Memory B cell (primary cell): ENCODE measurements at regions not wholly inside any gene's neighbourhood (a gene's known extent, or its start where the extent isn't known, plus 50 kb on each side); places are given as distances from the start of the nearest gene placed in this dataset.

Experiments
- ATAC-seq: fragments of 150-1000 bp; cut with Tn5 transposase; 2 replicates; pipeline ENCODE4 v1.10.0; 2021; ENCODE audit warnings: low read depth, mild to moderate bottlenecking, moderate library complexity
- DNase-seq, 2 donors: peaks; one replicate each; pipeline ENCODE4 v3.0.0; 2022; ENCODE audit warnings: low spot score in 2 of 2
- H3K27ac Mint-ChIP-seq: one replicate; pipeline ENCODE4 v1.8.0; 2022; ENCODE audit warnings: mild to moderate bottlenecking, moderate library complexity, mixed read lengths
- H3K27me3 Mint-ChIP-seq: one replicate; pipeline ENCODE4 v1.8.0; 2022; ENCODE audit warnings: mixed read lengths
- H3K36me3 Mint-ChIP-seq: one replicate; pipeline ENCODE4 v1.8.0; 2022; ENCODE audit warnings: mild to moderate bottlenecking, mixed read lengths
- H3K4me1 Mint-ChIP-seq: one replicate; pipeline ENCODE4 v1.8.0; 2022; ENCODE audit warnings: mixed read lengths
- H3K4me3 Mint-ChIP-seq: one replicate; pipeline ENCODE4 v1.8.0; 2022; ENCODE audit warnings: mild to moderate bottlenecking, moderate library complexity, mixed read lengths
- H3K9me3 Mint-ChIP-seq: one replicate; pipeline ENCODE4 v1.8.0; 2022; ENCODE audit warnings: mixed read lengths

DNA sequence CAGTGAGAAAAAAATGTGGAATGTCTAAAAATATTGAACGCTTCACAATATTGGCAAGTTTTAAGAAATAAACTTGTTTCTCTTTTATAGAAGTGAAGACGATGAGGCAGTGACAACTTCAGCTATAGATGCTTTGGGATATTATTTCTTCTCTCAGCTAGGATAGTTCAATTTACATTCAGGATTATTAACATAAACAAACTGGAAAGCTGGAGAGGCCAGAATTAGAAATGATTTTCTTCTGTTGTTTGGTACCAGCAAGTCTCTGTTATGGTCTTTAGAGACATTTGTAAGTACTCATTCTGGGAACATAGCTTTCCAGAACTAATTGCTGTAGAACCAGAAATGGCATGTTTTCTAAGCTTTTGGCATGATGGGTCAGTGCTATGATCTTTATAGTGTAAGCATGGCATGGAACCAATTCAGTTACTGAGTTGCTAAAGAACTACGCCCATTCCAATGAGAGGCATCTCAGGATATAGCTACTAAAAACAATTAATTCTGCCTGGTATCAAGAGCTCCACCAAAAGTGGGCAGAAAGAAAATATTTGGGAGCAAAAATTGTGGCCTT is 599.5 kb upstream of the B3GALT2 start:
- ATAC-seq (no peak), DNase-seq (no peak)
- H3K27me3 Mint-ChIP-seq: no peaks in the 10 kb centered on the region
- no peak overlapping the region for H3K4me3 Mint-ChIP-seq
- no peaks in the 10 kb centered on the region for H3K9me3 Mint-ChIP-seq
- no peaks in the 10 kb centered on the region for H3K36me3 Mint-ChIP-seq
- no peak overlapping the region for H3K27ac Mint-ChIP-seq
- H3K4me1 Mint-ChIP-seq: no peaks in the 10 kb centered on the region

DNA sequence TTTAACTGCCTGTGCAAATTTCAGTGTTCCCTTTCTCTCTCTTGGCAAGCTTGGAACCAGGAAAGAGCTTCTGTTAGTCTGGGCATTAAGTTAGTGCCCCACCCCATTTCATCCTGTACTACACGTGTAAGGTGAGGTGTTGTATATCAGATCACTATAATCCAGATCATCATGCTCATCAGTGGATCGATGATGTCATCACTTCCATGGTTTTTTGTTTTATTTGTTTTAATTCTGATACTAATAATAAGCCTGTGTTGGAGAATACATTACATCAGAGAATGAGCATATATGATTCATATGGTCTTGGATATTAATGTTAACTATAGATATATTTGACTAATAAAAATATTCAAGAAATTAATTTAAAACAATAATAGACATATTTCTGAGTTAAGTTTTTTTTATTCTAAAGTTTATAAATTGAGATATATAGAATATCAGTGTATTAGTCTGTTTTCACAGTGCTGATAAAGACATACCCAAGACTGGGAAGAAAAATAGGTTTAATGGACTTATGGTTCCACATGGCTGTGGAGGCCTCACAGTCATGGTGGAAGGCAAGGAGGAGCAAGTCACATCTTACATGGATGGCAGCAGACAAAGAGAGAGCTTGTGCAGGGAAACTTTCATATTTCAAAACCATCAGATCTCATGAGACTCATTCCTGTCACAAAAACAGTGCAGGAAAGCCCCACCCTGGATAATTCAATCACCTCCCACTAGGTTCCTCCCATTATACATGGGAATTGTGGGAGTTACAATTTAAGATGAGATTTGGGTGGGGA is 588.3 kb upstream of the B3GALT2 start:
- H3K4me3 Mint-ChIP-seq: no peak overlapping the region
- H3K9me3 Mint-ChIP-seq: peaks cover 2% of the 10 kb centered on the region
- no peak for ATAC-seq
- no peak for DNase-seq
- H3K27me3 Mint-ChIP-seq: peaks cover 6% of the 10 kb centered on the region
- H3K4me1 Mint-ChIP-seq: no peaks in the 10 kb centered on the region
- H3K36me3 Mint-ChIP-seq: no peaks in the 10 kb centered on the region
- H3K27ac Mint-ChIP-seq: no peak overlapping the region

DNA sequence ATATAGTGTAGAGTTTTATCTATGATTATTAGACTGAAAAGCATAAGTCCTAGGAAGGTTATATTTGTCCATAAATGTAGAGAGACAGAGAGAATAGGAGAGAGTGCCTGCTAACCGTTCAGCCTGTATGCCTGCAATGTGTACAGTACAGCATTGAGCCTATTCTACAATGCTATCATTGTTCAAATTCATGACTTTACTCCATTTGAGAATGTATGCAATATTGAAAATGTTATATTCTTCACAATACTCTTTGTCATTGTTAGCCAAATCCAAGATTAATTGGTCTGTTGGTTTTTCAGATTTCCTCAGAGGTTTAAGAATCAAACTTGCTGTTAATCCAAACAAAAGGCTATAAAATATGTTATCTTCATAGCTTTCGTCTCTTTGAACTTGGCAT is 585.2 kb upstream of the B3GALT2 start:
- ATAC-seq (no peak), DNase-seq (no peak)
- peaks cover 2% of the 10 kb centered on the region for H3K9me3 Mint-ChIP-seq
- H3K27ac Mint-ChIP-seq: no peak overlapping the region
- H3K4me3 Mint-ChIP-seq: no peak overlapping the region
- H3K27me3 Mint-ChIP-seq: peaks cover 6% of the 10 kb centered on the region
- no peaks in the 10 kb centered on the region for H3K4me1 Mint-ChIP-seq
- H3K36me3 Mint-ChIP-seq: no peaks in the 10 kb centered on the region

DNA sequence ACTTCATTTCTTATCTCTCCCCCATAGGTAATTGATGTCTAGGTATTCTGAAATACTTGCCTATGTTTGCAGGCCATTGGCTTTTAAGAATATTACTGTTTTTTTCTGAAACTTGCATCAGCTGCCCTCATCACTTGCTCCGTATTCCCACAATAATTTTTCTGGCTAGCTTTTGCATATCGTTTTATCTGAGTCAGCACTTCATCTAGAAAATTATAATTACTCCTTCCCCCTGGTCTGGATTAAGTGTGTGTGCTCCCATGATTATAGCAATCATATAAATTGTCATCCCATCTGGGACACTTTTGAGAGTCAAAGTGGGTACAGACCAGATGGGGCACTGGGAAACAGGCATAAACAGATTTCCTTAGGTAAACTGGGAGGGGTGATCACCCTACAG is 583.2 kb upstream of the B3GALT2 start:
- DNase-seq: no peak
- no peak for ATAC-seq

DNA sequence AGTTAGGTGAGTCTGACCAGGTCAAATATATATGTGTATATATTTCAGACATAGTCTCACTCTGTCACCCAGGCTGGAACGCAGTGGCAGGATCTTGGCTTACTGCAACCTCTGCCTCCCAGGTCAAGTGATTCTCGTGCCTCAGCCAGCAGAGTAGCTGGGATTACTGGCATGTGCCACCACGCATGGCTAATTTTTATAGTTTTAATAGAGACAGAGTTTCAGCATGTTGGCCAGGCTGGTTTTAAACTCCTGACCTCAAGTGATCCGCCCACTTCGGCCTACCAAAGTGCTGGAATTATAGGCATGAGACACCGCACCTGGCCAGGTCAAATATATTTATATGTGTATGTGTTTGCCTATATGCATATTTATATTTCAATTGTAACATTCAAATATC is 581.5 kb upstream of the B3GALT2 start:
- peaks cover 4% of the 10 kb centered on the region for H3K27me3 Mint-ChIP-seq
- no peak overlapping the region for H3K27ac Mint-ChIP-seq
- no peaks in the 10 kb centered on the region for H3K9me3 Mint-ChIP-seq

More for the DNA sequence above, 583.2 kb upstream of the B3GALT2 start:
- H3K36me3 Mint-ChIP-seq: no peaks in the 10 kb centered on the region
- H3K4me3 Mint-ChIP-seq: no peak overlapping the region
- H3K27me3 Mint-ChIP-seq: peaks cover 4% of the 10 kb centered on the region
- no peaks in the 10 kb centered on the region for H3K9me3 Mint-ChIP-seq
- no peaks in the 10 kb centered on the region for H3K4me1 Mint-ChIP-seq
- H3K27ac Mint-ChIP-seq: no peak overlapping the region

DNA sequence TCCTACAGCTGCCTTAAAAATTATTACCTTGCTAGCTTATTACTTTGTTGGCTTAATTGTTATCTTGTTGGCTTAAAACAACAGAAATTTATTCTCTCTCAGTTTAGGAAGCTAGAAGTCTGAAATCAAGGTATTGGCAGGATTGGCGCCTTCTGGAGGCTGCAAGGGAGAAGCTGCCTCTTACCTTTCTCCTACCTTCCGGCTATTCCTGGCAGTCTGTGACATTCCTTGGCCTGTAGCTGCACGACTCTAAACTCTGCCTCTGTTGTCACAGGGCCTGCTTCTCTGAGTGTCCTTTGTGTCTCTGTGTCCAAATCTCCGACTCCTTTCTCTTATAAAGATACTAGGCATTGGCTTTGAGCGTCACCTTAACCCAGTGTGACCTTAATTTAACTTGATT is 579.9 kb upstream of the B3GALT2 start:
- Mint-ChIP-seq H3K27me3 (peaks cover 4% of the 10 kb centered on the region), H3K36me3 (no peaks in the 10 kb centered on the region), H3K27ac (no peak overlapping the region), H3K4me3 (no peak overlapping the region), H3K4me1 (no peaks in the 10 kb centered on the region), H3K9me3 (no peaks in the 10 kb centered on the region)
- DNase-seq: no peak
- ATAC-seq: no peak

More for the DNA sequence above, 581.5 kb upstream of the B3GALT2 start:
- Mint-ChIP-seq H3K4me1 (no peaks in the 10 kb centered on the region), H3K4me3 (no peak overlapping the region), H3K36me3 (no peaks in the 10 kb centered on the region)
- ATAC-seq: no peak
- no peak for DNase-seq

DNA sequence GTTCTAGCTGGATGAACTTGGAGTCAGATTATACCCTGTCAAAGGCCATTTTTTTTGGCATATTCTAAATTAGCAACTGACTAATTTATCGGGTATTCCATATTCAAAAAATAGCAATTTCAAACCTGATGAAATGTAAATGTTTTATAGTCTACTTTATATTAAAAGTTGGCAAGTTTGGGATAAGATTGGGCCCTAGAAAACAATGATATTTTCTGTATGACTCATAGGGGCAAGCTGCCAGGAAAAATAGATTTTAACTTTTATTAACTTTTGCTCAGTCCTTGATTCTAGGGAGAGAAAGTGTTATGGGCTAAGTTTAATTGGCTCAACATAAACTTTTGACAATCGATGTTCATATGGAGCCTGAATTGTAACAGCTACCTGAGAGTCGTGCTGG is 576.9 kb upstream of the B3GALT2 start:
- Mint-ChIP-seq H3K27ac (no peak overlapping the region), H3K36me3 (no peaks in the 10 kb centered on the region), H3K4me1 (no peaks in the 10 kb centered on the region), H3K9me3 (no peaks in the 10 kb centered on the region), H3K27me3 (no peaks in the 10 kb centered on the region), H3K4me3 (no peak overlapping the region)
- no peak for ATAC-seq
- no peak for DNase-seq

DNA sequence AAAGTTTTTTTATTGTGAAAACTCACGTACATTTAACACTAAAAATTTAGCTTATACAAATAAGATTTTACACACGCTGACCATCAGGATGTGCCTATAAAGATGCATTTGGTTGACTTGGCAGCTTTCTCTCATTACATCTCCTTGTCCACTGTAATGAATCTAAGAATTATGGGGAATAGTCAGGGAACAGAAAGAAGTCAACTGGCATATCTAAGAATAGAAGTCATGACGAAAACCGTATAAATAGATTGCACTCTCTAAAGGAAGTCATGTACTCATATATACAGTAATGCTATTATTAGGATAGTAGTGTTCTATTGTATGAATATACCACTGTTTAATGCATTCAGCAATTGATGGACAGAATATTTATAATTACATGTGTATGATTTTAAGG is 575.8 kb upstream of the B3GALT2 start:
- ATAC-seq (no peak), DNase-seq (no peak)
- H3K36me3 Mint-ChIP-seq: no peaks in the 10 kb centered on the region
- no peaks in the 10 kb centered on the region for H3K4me1 Mint-ChIP-seq
- H3K9me3 Mint-ChIP-seq: no peaks in the 10 kb centered on the region
- no peak overlapping the region for H3K27ac Mint-ChIP-seq
- no peak overlapping the region for H3K4me3 Mint-ChIP-seq
- H3K27me3 Mint-ChIP-seq: no peaks in the 10 kb centered on the region

DNA sequence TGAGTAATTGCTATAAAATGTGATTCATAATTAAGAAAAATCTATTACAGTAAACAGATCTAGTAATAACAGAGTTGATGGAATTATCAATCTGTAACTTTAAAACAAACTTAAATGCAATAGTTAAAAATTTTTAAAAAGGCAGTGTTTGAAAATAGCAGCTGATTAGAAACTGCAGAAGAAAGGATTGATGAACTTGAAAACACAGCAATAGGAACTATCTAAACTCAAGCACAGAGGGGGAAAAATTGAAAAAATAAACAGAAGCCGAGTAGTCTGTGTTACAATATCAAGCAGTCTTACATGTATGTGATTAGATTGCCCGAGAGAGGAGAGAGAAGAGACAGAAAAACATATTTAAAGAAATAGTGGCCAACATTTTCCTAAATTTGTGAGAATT is 569.0 kb upstream of the B3GALT2 start:
- ATAC-seq (no peak), DNase-seq (no peak)
- Mint-ChIP-seq H3K4me3 (no peak overlapping the region), H3K36me3 (no peaks in the 10 kb centered on the region), H3K27me3 (no peaks in the 10 kb centered on the region), H3K27ac (no peak overlapping the region), H3K9me3 (no peaks in the 10 kb centered on the region), H3K4me1 (no peaks in the 10 kb centered on the region)

DNA sequence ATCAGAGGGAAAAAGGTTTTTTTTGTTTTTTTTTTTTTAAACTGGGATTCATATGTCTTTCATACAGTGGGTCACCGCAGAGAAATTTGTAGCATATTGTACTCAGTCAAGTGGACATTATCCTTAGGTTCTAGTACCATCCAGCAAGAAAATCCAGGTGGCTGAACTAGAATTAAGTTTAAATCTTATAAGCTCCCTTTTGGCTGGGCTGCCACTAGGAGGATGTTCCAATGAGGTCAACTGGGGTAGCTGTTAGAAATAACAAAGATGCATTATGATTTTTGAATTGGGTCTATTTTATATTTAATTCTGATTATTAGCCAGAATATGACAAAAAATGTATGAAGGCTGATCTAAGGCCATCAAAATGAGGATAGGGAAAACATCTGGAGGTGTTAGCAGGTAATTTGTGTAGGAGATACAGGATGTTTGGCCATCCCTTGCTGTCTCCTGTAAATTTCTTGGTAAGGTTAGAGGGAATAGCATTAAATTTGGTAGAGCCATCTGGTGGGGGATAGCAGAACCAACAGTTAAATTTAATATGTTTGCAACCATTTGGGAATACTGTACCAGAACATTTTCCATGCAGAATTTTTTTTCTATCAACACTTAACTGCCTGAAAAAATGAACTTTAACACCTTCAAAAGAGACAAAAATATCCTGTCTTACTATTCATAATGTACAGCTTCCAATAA is 568.5 kb upstream of the B3GALT2 start:
- no peak overlapping the region for H3K27ac Mint-ChIP-seq
- no peak for ATAC-seq
- H3K9me3 Mint-ChIP-seq: no peaks in the 10 kb centered on the region
- DNase-seq: no peak
- no peak overlapping the region for H3K4me3 Mint-ChIP-seq
- no peaks in the 10 kb centered on the region for H3K4me1 Mint-ChIP-seq
- no peaks in the 10 kb centered on the region for H3K36me3 Mint-ChIP-seq
- H3K27me3 Mint-ChIP-seq: no peaks in the 10 kb centered on the region

DNA sequence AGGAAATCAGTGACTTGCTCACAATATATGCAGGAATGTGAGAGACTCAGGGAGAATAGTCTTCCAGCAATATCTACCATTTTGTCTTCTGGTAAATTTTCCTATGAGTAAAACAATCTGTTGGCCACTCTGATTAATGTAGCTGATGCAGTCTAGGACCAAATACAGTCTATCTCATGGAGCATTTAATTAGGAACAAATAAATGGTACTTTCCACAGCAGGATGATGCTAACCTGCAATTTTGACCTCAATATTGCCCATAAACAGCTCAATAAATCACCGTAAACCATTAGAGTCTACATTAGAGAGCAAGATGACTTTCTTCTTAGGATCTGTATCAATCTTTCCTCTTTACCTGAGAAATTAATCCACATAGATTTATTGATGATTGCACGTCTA is 567.7 kb upstream of the B3GALT2 start:
- H3K4me1 Mint-ChIP-seq: no peaks in the 10 kb centered on the region
- peaks cover 2% of the 10 kb centered on the region for H3K27me3 Mint-ChIP-seq
- ATAC-seq (no peak), DNase-seq (no peak)
- H3K9me3 Mint-ChIP-seq: no peaks in the 10 kb centered on the region
- no peaks in the 10 kb centered on the region for H3K36me3 Mint-ChIP-seq
- no peak overlapping the region for H3K4me3 Mint-ChIP-seq
- no peak overlapping the region for H3K27ac Mint-ChIP-seq

DNA sequence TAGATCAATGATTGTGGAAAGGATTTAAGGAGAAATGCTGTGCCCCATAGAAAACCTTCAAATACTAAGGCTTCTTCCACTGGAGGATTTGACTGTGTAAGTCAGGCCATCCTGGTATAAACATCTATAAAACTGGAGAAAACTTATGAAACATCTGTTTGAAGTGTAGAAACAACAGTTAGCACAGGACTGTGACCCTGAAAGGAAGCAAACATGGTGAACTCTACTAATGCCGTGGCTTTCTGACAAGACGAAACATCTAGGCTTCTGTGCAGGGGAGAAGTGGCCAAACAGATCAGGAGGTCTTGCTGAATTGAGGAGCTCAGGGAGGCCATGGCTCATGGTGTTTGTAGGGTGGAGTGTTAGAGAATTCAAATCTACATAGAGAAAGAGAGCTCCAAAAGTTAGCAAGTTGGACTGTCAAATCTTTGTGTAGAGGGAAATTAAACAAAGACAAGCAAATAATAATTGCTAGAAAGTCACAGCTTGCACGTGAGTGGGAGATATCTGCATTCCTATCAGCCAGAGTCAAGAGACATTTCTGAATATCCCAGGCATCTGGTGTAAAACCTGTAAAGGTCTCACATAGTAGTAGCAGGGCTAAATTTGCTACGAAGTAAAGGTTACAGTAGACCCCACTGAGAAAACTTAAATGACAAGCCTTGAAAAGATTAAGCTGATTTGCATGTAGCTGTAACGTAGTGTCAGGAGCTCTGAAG is 566.8 kb upstream of the B3GALT2 start:
- Mint-ChIP-seq H3K4me1 (no peaks in the 10 kb centered on the region), H3K27ac (no peak overlapping the region), H3K27me3 (peaks cover 2% of the 10 kb centered on the region), H3K36me3 (no peaks in the 10 kb centered on the region), H3K9me3 (no peaks in the 10 kb centered on the region), H3K4me3 (no peak overlapping the region)
- ATAC-seq (no peak), DNase-seq (no peak)

DNA sequence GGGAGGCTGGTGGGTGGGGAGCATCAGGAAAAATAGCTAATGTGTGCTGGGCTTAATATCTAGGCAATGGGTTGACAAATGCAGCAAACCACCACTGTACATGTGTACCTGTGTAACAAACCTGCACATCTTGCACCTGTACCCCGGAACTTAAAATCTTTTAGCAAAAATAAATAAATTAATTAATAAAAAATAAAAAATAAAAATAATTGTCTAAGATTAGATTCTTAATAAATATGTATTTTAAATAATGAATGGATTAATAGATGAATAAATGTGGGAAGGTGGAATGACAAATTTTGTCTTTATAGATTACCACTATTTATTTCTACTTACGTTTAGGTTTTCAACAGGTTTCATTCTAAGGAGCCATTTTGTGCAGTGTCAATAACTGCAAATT is 563.5 kb upstream of the B3GALT2 start:
- Mint-ChIP-seq H3K4me3 (no peak overlapping the region), H3K27me3 (peaks cover 3% of the 10 kb centered on the region), H3K36me3 (no peaks in the 10 kb centered on the region), H3K27ac (no peak overlapping the region), H3K4me1 (no peaks in the 10 kb centered on the region), H3K9me3 (no peaks in the 10 kb centered on the region)
- DNase-seq: no peak
- no peak for ATAC-seq

DNA sequence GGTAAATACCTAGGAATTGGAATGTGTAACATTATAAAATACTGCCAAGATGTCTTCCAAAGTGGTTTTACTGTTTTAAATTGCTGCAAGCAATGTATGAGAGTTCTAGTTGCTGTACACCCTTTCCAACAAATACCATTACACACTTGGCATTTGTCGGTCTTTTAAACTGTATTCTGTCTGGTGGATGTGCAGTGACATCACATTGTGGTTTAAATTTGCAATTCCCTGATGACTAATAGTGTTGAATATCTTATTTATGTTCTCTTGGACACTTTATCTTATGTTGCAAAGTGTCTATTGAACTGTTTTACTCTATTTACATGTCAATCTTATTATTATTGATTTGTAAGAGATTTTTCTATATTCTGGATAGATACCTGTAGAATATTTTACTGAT is 561.2 kb upstream of the B3GALT2 start:
- ATAC-seq: no peak
- H3K4me1 Mint-ChIP-seq: no peaks in the 10 kb centered on the region
- H3K4me3 Mint-ChIP-seq: no peak overlapping the region
- no peak overlapping the region for H3K27ac Mint-ChIP-seq
- H3K27me3 Mint-ChIP-seq: peaks cover 3% of the 10 kb centered on the region
- DNase-seq: no peak
- H3K36me3 Mint-ChIP-seq: no peaks in the 10 kb centered on the region
- H3K9me3 Mint-ChIP-seq: no peaks in the 10 kb centered on the region
